Smooth muscle cell (in vitro differentiated cells): ENCODE measurements at regions not wholly inside any gene's neighbourhood (a gene's known extent, or its start where the extent isn't known, plus 50 kb on each side); places are given as distances from the start of the nearest gene placed in this dataset.

Experiments used
- DNase-seq: peaks from one replicate; lab custom pipeline; 2025; ENCODE audit not compliant: unreplicated experiment; lab: John Stamatoyannopoulos, UW
- H2AFZ ChIP-seq: fragments of 200-600 bp; sonication (generic); 2 replicates; pipeline ENCODE4 v1.6.0; 2016; ENCODE audit warnings: antibody characterized with exemption, low read depth, mild to moderate bottlenecking
- H3F3A ChIP-seq: fragments of 200-600 bp; sonication (generic); 2 replicates; pipeline ENCODE4 v1.6.0; 2017; ENCODE audit warnings: antibody characterized with exemption, low read depth
- H3K27ac ChIP-seq: fragments of 200-600 bp; sonication (generic); 2 replicates; pipeline ENCODE4 v1.5.1; 2016; ENCODE audit warnings: low read depth, mild to moderate bottlenecking
- H3K27me3 ChIP-seq: fragments of 200-600 bp; sonication (generic); 2 replicates; pipeline ENCODE4 v1.6.1; 2016; ENCODE audit warnings: low read depth, mild to moderate bottlenecking
- H3K36me3 ChIP-seq: fragments of 200-600 bp; sonication (generic); 2 replicates; pipeline ENCODE4 v1.5.1; 2016; ENCODE audit warnings: low read depth
- H3K4me1 ChIP-seq: fragments of 200-600 bp; sonication (generic); 2 replicates; pipeline ENCODE4 v1.5.1; 2016; ENCODE audit warnings: low read depth
- H3K4me2 ChIP-seq: fragments of 200-600 bp; sonication (generic); 2 replicates; pipeline ENCODE4 v1.6.0; 2016; ENCODE audit warnings: mild to moderate bottlenecking
- H3K4me3 ChIP-seq: fragments of 200-600 bp; sonication (generic); 2 replicates; pipeline ENCODE4 v1.5.1; 2016; ENCODE audit warnings: mild to moderate bottlenecking
- H3K79me2 ChIP-seq: fragments of 200-600 bp; sonication (generic); 2 replicates; pipeline ENCODE4 v1.6.0; 2016; ENCODE audit warnings: low read depth, mild to moderate bottlenecking
- H3K9ac ChIP-seq: fragments of 200-600 bp; sonication (generic); 2 replicates; pipeline ENCODE4 v1.6.0; 2016; ENCODE audit warnings: low read depth
- H3K9me3 ChIP-seq: fragments of 200-600 bp; sonication (generic); replicated peaks from 2 replicates; pipeline ENCODE4 v1.5.1; 2016; ENCODE audit warnings: low read depth
- H4K20me1 ChIP-seq: fragments of 200-600 bp; sonication (generic); 2 replicates; pipeline ENCODE4 v1.6.0; 2016; ENCODE audit warnings: low read depth
- WGBS: methylation state at CpG from one replicate; pipeline ENCODE4 v1.1.7; 2016; ENCODE audit warnings: low lambda C conversion rate; 5-methylcytosine and 5-hydroxymethylcytosine counted together
- TF ChIP-seq, protein P1 (sequence below): fragments of 200-600 bp; sonication (generic); IDR thresholded peaks from 2 replicates; pipeline ENCODE4 v1.5.1; 2017; ENCODE audit warnings: borderline replicate concordance, mild to moderate bottlenecking, antibody characterized with exemption; ENCODE audit not compliant: insufficient read depth, poor library complexity, severe bottlenecking

- H3K9me3 ChIP-seq, result no peaks in the 10 kb centered on the region
- 80% methylated on average over 11 of the region's 11 CpGs for WGBS
- H3K36me3 ChIP-seq, result no peaks in the 10 kb centered on the region
- H3K4me3 ChIP-seq, result no peak overlapping the region
- TF ChIP-seq, protein P1, sequence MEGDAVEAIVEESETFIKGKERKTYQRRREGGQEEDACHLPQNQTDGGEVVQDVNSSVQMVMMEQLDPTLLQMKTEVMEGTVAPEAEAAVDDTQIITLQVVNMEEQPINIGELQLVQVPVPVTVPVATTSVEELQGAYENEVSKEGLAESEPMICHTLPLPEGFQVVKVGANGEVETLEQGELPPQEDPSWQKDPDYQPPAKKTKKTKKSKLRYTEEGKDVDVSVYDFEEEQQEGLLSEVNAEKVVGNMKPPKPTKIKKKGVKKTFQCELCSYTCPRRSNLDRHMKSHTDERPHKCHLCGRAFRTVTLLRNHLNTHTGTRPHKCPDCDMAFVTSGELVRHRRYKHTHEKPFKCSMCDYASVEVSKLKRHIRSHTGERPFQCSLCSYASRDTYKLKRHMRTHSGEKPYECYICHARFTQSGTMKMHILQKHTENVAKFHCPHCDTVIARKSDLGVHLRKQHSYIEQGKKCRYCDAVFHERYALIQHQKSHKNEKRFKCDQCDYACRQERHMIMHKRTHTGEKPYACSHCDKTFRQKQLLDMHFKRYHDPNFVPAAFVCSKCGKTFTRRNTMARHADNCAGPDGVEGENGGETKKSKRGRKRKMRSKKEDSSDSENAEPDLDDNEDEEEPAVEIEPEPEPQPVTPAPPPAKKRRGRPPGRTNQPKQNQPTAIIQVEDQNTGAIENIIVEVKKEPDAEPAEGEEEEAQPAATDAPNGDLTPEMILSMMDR, result no peak
- H3K4me2 ChIP-seq, result no peak overlapping the region
- no peaks in the 10 kb centered on the region for H3K79me2 ChIP-seq
- DNase-seq, result no peak
- H3K4me1 ChIP-seq, result peaks cover 3% of the 10 kb centered on the region
- no peaks in the 10 kb centered on the region for H3F3A ChIP-seq
- no peak overlapping the region for H2AFZ ChIP-seq
- no peak overlapping the region for H3K27ac ChIP-seq
- no peaks in the 10 kb centered on the region for H4K20me1 ChIP-seq
- peaks cover 17% of the 10 kb centered on the region for H3K27me3 ChIP-seq
- H3K9ac ChIP-seq, result no peak overlapping the region
Measured at GRCh38 chrX:443536-444210, 57.0 kb upstream of the PPP2R3B start.

DNA sequence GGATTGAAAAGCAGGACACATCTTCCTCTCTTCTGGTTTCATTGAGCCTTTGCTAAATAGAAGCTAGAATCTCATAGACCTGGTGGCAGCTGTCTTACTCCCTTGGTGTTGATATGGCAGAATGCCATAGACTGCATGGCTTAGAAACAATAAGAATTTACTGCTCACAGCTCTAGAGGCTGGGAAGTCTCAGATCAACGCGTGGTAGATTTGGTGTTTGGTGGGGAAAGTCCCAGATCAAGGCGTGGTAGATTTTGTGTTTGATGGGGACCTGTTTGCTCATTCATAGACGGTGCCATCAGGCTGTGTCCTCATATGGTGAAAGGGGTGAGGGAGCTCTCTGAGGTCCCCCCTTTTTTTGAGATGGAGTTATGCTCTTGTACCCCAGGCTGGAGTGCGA is 57.6 kb upstream of the PPP2R3B start:
- H4K20me1 ChIP-seq, result no peaks in the 10 kb centered on the region

GRCh38 chrX:445727-446126 is 59.0 kb upstream of the PPP2R3B start:
- DNase-seq, result no peak
- Histone ChIP-seq H3K9ac (no peak overlapping the region), H3K4me2 (no peak overlapping the region), H3K4me3 (no peak overlapping the region), H3K27ac (no peak overlapping the region), H2AFZ (no peak overlapping the region), H3K27me3 (peaks cover 17% of the 10 kb centered on the region), H3F3A (no peaks in the 10 kb centered on the region), H3K36me3 (no peaks in the 10 kb centered on the region), H4K20me1 (no peaks in the 10 kb centered on the region), H3K9me3 (no peaks in the 10 kb centered on the region), H3K79me2 (no peaks in the 10 kb centered on the region), H3K4me1 (peaks cover 3% of the 10 kb centered on the region)
- TF ChIP-seq, protein P1, result no peak
- 31% methylated on average over 8 of the region's 8 CpGs for WGBS

More for the DNA sequence above, 57.6 kb upstream of the PPP2R3B start:
- TF ChIP-seq, protein P1, result no peak
- no peaks in the 10 kb centered on the region for H3K9me3 ChIP-seq
- no peaks in the 10 kb centered on the region for H3K36me3 ChIP-seq
- no peaks in the 10 kb centered on the region for H3F3A ChIP-seq
- DNase-seq, result no peak
- H3K27ac ChIP-seq, result no peak overlapping the region
- no peak overlapping the region for H2AFZ ChIP-seq
- peaks cover 3% of the 10 kb centered on the region for H3K4me1 ChIP-seq
- H3K27me3 ChIP-seq, result peaks cover 17% of the 10 kb centered on the region
- H3K4me3 ChIP-seq, result no peak overlapping the region
- no peaks in the 10 kb centered on the region for H3K79me2 ChIP-seq
- H3K4me2 ChIP-seq, result no peak overlapping the region
- no peak overlapping the region for H3K9ac ChIP-seq
- 95% methylated on average over 5 of the region's 5 CpGs for WGBS

DNA sequence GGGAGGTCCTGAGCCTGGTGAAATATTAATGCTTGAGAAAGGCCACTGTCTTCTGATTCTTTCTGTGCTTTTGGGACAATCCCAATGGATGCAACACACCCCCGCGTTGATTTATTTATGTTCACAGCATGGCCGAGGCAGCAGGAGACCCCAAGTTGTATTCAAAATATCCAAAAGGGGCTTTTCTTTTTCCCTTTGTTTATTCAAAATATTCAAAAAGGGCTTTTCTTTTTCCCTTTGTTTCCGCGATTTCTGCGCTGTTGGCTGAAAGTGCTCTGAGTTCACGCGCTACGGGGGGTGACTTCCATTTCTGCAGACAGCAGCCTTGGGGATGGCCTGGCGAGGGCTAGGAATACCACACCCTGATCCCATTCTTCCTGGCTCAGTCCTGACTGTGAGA is 59.5 kb upstream of the PPP2R3B start:
- WGBS, result 17% methylated on average over 10 of the region's 10 CpGs
- H3K27me3 ChIP-seq, result peaks cover 17% of the 10 kb centered on the region
- no peaks in the 10 kb centered on the region for H3K9me3 ChIP-seq
- TF ChIP-seq, protein P1, result no peak
- no peaks in the 10 kb centered on the region for H3F3A ChIP-seq
- H2AFZ ChIP-seq, result no peak overlapping the region
- DNase-seq, result no peak
- no peak overlapping the region for H3K4me3 ChIP-seq
- H3K79me2 ChIP-seq, result no peaks in the 10 kb centered on the region
- H3K4me2 ChIP-seq, result peak overlapping the region; percentile 48
- H3K9ac ChIP-seq, result no peak overlapping the region
- no peaks in the 10 kb centered on the region for H3K36me3 ChIP-seq
- H4K20me1 ChIP-seq, result no peaks in the 10 kb centered on the region
- peaks cover 3% of the 10 kb centered on the region for H3K4me1 ChIP-seq
- H3K27ac ChIP-seq, result no peak overlapping the region
